PFSK-1 (cell line): ENCODE measurements at regions not wholly inside any gene's neighbourhood (a gene's known extent, or its start where the extent isn't known, plus 50 kb on each side); places are given as distances from the start of the nearest gene placed in this dataset.

Experiments used
- SIN3A ChIP-seq: IDR thresholded peaks from 2 replicates; pipeline ENCODE4 v1.6.1; 2012; ENCODE audit warnings: mild to moderate bottlenecking, low read length, moderate library complexity, borderline replicate concordance; ENCODE audit not compliant: insufficient read depth
- TAF1 ChIP-seq: IDR thresholded peaks from 2 replicates; pipeline ENCODE4 v1.6.1; 2012; ENCODE audit warnings: low read length, control low read depth, borderline replicate concordance; ENCODE audit not compliant: insufficient read depth

GRCh38 chr4:23476515-23477090, 413.2 kb downstream of the PPARGC1A start:
- TF ChIP-seq SIN3A (no peak), TAF1 (no peak)
